DMS 273 (cell line): ENCODE measurements at regions not wholly inside any gene's neighbourhood (a gene's known extent, or its start where the extent isn't known, plus 50 kb on each side); places are given as distances from the start of the nearest gene placed in this dataset.

Experiments used
- DNase-seq: peaks from one replicate; lab custom pipeline; 2025; ENCODE audit not compliant: unreplicated experiment; lab: John Stamatoyannopoulos, UW

DNA sequence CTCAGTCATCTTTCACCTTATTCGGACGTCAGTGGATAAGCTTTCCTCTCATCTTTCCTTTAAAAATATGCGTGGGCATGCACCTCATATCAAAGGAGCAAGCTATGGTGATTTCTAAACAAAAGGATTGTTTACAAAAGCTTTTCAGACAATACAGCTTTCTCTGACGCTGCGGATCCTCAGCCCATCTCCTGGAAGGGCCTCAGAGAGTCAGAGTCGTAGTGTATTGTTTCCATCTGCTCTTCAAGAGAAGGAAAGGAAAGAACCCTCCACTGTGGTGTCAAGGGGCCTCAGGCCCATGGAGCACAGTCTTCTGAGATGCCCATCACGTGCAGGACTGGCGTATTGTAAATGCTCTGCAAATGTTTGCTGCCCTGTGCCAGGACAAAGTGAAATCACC is 163.4 kb upstream of the MAP1B start:
- DNase-seq, result no peak

GRCh38 chr5:71945436-71945835 is 161.8 kb upstream of the MAP1B start:
- no peak for DNase-seq

DNA sequence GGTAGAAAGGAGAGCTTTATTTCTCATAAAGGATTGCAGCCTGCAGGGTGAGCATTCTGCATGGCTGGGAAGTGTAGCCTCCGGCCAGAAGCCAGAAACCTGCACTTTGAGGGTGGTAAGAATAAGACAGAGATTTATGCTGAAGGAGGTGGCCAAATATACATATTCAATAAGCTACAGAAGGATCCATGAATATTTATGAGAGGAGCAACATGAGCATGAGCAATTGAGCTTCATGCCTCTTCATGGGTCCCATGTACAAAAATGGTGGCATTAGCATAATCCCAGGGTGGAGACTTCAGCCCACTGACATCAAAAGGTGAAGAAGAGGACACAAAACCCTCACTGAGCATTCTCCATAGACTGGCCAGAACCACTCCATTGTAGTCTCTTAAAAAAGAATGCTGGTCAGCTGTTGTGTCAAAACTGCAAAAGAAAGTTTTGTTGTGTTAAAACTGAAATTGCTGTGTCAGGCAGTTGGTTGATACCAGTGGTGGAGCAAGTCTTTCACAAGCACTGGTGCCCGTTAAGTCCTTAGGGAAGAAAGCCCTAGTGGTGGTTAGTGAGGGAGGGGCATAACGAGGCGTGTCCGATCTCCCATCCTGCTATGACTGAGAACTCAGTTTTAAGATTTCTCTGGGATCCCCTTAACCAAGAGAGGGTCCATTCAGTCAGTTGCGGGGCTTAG is 160.8 kb upstream of the MAP1B start:
- DNase-seq, result no peak

DNA sequence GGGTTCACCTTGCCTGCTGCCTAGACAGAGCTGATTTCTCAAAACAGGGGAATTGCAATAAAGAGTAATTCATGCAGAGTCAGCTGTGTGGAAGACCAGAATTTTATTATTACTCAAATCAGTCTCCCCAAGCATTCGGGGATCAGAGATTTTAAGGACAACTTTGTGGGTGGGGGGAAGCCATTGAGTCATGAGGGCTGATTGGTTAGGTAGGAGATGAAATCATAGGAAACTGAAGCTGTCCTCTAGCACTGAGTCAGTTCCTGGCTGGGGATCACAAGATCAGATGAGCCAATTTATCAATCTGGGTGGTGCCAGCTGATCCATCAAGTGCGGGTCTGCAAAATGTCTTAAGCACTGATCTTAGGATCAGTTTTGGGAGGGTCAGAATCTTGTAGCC is 159.1 kb upstream of the MAP1B start:
- DNase-seq, result no peak

- DNase-seq, result no peak
These were observed 157.5 kb upstream of the MAP1B start for GRCh38 chr5:71949772-71950171.

DNA sequence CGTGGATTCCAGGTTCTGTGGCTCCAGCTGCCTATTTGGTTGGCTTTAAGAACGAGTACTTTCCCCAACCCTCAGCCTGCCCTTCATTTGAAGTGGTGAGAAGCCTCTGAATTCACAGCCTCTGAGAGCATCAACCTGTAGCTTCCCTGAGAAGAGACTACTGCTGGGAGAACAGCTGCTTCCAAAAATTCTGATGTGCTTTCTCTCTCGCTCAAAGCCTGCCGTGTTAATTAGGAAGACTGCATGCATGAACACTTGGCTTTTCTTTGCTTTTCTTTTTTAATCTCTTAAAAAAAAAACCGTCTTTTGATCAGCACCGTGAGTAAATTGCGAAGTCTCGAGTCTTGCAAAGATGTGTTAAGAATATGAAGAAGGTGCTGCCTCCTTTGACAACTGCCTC is 153.4 kb upstream of the MAP1B start:
- DNase-seq, result no peak

DNA sequence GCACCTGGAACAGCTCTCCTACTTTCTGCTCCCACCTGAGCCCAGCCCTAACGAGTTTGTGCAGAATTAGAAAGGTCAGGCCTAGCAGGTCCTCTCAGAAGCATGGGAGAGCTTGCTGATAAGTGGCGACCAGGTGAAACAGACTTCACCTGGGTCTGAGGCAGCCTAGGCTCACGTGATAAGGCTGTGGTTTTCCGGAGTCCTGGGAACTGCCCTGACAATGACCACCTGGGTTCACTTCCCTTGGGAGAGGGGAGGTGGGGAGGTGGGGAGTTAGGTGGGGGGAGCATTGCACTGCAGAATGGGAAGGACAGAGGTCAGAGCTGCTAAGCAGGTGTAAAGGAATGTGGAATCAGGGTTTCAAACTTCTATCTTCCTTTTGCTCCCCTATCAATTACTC is 152.9 kb upstream of the MAP1B start:
- no peak for DNase-seq

DNA sequence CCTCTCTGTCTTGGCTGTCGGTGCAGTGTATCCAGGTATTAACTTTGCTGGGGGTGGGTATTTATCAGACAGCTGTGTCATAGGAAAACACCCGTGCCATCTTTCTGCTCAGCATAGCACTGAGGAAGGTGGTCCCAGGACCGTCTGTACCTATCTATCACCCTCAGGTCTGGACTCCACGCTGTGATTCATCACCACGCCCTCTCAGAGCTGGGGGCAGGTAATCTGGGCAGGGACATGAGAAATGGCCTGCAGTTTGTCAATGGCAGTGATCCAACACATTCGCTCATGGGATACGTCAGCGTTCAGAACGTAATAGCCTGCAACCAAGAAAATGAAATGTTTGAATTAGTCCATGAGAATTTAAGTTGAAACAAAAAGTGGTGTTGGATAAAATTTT is 151.6 kb upstream of the MAP1B start:
- DNase-seq, result no peak

DNA sequence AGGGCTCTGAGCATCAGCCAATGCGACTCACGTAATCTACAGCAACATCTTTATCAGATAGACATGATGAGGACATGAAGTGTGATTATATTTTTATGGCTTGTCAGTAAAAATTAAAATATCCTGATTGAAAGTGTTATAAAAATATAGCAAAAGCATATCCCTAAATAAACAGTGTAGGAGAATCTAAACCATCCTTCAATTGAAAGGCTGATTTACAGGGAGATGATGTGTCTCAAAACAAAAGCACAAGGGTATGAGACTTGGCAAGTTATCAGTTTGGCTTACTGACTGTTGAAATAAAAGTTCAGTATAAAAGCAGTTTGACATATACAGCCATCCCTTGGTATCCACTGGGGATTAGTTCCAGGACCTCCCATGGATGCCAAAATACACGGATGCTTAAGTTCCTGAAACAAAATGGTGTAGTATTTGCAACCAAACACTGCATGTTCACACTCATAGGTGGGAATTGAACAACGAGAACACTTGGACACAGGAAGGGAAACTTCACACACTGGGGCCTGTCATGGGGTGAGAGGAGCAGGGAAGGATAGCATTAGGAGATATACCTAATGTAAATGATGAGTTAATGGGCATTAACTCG is 149.9 kb upstream of the MAP1B start:
- DNase-seq, result no peak

DNA sequence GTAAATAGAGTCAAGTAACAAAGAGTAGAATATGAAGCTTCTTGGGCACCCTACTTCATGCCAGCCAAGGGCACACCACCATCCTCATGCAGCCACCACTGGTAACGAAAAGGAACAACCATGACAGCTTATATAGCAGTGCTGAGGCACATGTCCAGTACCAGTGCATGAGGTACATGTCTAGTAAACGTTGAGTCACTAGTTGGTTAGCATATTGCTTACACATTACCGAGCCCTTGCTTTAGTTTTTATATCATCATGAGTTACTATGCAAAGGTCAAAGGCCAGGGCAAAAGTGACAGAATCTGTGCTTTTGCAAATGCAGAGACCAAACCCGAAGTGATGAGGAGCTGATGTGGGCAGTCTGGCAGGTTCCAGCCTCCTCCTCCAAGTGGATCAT is 147.1 kb upstream of the MAP1B start:
- DNase-seq, result no peak

- DNase-seq, result no peak
These were observed 145.5 kb upstream of the MAP1B start for GRCh38 chr5:71961786-71962185.

GRCh38 chr5:71969460-71969859 is 137.8 kb upstream of the MAP1B start:
- no peak for DNase-seq

DNA sequence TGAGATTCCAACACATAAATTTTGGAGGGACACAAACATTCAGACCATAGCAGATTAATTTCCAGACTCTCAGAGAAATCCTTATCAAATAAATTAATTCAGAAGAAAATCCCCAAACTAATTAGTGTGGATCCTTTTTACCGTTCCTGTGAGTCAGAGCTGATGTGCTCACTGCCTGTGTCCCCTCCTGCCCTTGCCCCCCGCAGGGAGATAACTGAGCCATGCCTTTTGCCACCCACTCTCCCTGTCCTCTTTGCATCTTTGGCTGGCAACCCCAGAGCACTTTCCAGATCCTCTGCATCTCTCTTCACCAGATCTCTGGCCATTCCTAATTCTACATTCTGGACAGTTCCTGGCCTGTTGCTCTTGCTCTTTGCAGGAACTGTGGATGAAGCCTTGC is 135.4 kb upstream of the MAP1B start:
- DNase-seq, result no peak

- DNase-seq, result no peak
These were observed 134.3 kb upstream of the MAP1B start for GRCh38 chr5:71972777-71973473.

- DNase-seq, result no peak
These were observed 133.7 kb upstream of the MAP1B start for GRCh38 chr5:71973563-71973962.

DNA sequence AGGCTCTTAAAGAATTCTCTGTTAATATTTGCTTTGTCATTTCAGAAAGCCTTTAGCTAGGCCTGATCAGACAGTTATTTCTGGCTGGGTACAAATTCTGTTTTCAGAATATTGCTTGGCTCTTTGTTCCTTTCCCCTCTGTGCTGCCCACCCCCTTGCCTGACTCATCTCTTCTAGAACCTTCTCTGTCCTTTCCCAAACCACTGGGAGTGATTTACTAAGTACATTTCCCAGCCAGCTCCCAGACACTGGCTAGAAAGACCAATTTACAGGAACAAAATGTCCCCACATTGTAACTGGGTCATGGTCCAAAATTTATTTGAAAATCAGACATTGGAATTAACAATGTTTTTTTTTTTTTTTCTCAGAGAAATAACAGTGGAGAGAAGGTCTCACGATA is 133.1 kb upstream of the MAP1B start:
- no peak for DNase-seq

DNA sequence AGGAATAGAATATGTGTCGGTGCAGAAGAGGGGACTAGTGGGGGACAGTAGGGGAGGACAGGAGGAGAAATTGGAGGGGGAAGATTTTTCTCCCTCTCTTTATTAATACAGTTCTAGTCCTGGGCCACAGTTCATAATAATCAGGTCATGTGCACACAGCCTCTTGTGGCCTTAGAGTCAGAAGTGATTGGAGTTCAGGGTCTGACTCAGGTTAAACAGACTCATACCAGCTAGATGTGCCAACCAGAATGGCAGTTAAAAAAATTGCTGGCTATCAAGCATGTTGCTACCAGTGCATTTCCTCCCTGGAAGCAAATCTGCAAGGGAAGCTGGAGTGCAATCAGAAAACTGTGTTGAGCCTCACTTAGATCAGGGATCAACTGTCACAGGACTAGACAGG is 132.7 kb upstream of the MAP1B start:
- no peak for DNase-seq

- no peak for DNase-seq
These were observed 130.8 kb upstream of the MAP1B start for GRCh38 chr5:71976449-71976848.

- DNase-seq, result no peak
These were observed 130.0 kb upstream of the MAP1B start for GRCh38 chr5:71977311-71977710.

GRCh38 chr5:71978216-71978615 is 129.1 kb upstream of the MAP1B start:
- DNase-seq, result no peak

DNA sequence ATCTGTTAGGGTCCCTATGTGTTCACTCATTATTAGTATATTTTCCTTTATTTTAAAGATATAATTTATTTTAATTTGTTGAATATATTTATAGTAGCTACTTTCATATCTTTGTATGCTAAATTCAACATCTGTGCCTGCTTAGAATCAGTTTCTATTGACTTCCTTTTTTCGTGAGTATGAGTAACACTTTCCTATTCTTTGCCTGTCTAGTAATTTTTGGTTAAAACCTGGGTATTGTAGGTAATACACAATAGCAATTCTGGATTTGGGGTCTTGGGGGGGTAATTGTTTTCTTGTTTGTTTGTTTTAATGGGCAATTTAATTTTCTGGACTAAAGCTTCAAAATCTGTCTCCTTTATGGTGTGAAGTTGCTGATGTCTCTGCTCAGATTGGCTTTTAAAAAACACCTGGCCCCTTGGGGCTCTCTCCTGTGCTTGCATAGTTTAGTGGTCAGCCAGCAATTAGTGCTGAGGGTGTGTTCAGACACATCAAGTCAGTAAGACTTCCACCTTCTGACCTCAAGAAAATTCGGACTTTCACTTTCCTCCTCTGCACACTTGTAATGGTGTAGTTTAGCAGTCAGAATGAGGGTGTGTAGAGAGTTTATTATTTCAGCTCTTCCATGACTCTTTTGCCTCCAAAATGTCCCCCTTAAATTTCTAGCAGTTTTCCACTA is 124.4 kb upstream of the MAP1B start:
- DNase-seq, result no peak

DNA sequence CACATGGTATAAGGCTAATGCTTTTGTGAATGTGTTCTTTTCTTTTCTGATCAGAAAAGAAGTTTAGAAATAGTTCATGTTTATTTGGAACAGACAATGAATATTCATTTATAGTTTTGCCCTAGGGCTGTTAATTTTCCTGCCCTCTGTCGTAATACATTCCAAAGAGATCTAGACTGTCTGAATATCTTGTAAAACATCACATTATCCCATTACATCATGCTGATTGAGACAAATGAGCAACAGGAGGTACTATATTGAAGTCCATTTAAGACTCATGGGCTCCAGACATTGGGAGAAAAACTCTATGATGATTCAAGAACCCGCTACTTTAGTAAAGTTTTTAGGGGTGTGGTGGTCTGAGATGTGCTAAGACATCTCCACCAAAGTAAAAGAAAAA is 121.2 kb upstream of the MAP1B start:
- no peak for DNase-seq
